ENCODE measurements at regions not wholly inside any gene's neighbourhood (a gene's known extent, or its start where the extent isn't known, plus 50 kb on each side); places are given as distances from the start of the nearest gene placed in this dataset.

GRCh38 chr6:93821953-93822352 lies 402.6 kb upstream of the EPHA7 start:
- DNase-seq (ENCODE audit: low read depth) = no peak
- H3K4me3 ChIP-seq (ENCODE audit: low read depth, low read length) = no peak overlapping the region
- TF ChIP-seq, protein P1, sequence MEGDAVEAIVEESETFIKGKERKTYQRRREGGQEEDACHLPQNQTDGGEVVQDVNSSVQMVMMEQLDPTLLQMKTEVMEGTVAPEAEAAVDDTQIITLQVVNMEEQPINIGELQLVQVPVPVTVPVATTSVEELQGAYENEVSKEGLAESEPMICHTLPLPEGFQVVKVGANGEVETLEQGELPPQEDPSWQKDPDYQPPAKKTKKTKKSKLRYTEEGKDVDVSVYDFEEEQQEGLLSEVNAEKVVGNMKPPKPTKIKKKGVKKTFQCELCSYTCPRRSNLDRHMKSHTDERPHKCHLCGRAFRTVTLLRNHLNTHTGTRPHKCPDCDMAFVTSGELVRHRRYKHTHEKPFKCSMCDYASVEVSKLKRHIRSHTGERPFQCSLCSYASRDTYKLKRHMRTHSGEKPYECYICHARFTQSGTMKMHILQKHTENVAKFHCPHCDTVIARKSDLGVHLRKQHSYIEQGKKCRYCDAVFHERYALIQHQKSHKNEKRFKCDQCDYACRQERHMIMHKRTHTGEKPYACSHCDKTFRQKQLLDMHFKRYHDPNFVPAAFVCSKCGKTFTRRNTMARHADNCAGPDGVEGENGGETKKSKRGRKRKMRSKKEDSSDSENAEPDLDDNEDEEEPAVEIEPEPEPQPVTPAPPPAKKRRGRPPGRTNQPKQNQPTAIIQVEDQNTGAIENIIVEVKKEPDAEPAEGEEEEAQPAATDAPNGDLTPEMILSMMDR (IDR thresholded peaks at IDR 0.05; ENCODE audit: low read depth, low read length, missing control alignments) = no peak

DNA sequence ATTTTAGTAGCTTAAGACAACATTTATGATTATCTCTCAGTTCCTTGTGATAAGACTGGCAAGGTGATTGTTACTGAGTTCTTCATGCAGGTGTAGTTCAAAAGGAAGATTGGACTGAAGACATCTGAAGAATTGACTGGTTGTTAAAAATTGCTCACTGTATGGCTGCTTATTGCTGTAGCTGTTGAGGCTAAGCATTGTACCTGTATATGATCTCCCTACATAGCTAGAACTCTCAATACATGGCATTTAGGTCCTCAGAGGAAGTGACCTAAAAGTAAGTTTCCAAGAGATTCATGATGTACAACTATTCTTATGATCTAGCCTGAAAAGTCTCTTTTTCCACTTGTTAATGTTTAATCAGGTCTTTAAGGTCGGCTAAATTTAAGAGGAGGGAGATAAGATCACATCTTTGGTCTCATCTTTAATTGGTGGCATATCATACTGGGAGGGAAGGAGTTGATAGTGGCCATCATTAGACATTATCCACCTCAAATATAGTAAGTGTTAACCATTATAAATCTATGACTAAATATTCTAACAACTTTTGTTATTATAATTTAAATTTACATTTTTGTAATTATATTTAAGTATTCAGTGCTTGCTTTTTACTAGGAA lies 401.2 kb upstream of the EPHA7 start:
- TF ChIP-seq, protein P1 (IDR thresholded peaks at IDR 0.05; ENCODE audit: low read depth, low read length, missing control alignments) = no peak

DNA sequence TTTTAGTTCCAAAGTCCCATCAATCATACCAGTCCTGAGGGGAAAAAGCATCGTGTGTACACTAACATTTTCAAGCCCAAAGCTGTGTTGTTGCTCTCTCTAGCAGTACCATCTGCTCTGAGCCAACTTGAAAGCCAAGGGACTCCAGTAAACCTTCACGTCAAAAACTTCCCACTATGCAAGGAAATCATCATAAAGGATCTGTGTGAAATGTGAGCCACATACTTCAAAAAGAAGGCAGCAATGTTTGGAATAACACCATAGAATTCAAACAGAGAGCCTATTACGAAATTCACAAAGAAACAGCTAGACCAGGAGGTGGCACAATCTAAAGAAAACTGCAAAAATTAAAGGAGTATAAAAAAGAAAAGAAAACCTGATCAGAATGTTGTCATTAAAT lies 399.8 kb upstream of the EPHA7 start:
- H3K4me3 ChIP-seq (ENCODE audit: low read depth, low read length) = no peak overlapping the region
- no peak for DNase-seq (ENCODE audit: low read depth)
- TF ChIP-seq, protein P1 (IDR thresholded peaks at IDR 0.05; ENCODE audit: low read depth, low read length, missing control alignments) = no peak

More for the DNA sequence above, 401.2 kb upstream of the EPHA7 start:
- no peak for DNase-seq (ENCODE audit: low read depth)
- no peak overlapping the region for H3K4me3 ChIP-seq (ENCODE audit: low read depth, low read length)

DNA sequence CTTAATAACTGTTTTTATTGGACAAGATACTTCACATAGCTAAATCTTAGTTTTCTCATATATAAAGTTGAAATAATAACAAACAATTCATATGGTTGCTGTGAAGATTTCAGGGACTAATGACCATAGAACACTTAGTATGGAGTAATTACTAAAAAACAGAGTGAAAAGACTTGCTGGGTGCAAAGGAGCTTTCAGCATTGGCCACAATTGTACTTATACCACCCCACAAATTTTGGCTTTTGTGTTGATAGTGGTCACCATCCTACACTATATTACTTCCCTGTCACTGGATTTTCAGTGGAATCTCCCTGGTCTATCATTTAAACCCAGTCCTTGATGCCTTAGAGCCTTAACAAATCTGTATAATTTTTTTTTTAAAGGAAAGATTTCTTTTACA lies 398.6 kb upstream of the EPHA7 start:
- DNase-seq (ENCODE audit: low read depth) = no peak
- TF ChIP-seq, protein P1 (IDR thresholded peaks at IDR 0.05; ENCODE audit: low read depth, low read length, missing control alignments) = no peak
- H3K4me3 ChIP-seq (ENCODE audit: low read depth, low read length) = no peak overlapping the region

DNA sequence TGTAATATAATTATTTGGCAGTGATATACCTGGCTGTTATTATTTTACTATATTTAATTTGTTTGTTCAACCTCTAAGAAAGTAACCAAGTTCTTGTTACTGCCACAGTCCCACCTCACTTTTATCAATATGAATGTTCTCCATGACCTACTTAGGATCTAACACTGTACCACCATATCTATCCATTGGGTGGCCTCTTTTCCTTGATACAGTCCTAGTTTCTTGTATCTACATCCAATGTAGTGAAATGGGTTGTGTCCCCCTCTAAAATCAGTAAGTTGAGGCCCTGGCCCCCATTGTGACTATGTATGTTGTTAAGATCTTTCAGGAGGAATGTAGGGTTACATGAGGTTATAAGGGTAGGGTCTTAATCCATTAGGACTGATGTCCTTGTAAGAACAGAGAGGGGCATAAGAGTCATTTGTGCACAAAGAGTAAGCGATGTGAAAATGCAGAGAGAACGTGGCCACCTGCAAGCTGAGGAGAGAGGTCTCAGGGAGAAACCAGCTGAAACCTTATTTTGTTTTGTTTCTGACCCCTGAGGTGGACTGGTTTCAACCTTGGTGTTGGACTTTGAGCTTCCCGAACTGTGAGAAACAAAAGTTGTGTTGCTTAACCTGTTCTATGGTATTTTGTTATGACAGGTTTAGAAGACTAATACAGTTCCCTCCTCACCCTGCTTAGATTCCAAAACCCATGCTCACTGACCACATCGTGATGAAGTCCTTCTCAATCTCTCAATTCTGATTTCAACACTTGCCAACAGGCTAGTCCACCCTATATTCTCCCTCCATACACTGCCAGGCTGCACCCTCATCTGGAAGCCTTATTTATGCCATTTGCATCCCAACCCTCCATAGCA lies 387.3 kb upstream of the EPHA7 start:
- DNase-seq (ENCODE audit: low read depth) = no peak
- no peak overlapping the region for H3K4me3 ChIP-seq (ENCODE audit: low read depth, low read length)
- TF ChIP-seq, protein P1 (IDR thresholded peaks at IDR 0.05; ENCODE audit: low read depth, low read length, missing control alignments) = no peak

DNA sequence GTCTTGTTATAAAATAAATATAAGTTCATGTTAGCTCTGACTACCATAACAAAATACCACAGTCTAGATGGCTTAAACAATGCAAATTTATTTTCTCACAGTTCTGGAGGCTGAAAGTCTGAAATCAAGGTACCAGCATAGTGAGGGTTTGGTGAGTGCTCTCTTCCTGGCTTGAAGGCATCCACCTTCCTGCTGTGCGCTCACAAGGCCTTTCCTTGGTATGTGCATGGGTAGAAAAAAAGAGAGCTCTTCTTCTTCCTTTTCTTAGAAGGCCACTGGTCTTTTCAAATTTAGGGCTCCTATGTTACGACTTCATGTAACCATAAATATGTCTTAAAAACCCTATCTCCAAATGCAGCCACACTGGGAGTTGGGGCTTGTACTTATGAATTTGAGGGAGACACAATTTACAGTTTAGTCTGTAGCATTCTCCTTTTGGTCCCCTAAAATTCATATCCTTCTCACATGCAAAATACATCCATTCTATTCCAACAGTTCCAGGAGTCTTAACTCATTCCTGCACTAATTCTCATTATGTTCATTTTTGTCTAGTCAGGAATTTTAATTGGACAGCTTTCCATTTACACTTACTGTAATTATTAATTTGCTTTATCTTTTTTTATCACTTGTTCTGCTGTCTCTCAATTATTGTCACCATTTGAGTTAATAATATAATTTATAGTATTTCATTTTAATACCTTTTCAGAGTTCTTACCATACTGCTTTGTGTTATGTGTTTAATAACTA lies 381.9 kb upstream of the EPHA7 start:
- no peak for DNase-seq (ENCODE audit: low read depth)
- TF ChIP-seq, protein P1 (IDR thresholded peaks at IDR 0.05; ENCODE audit: low read depth, low read length, missing control alignments) = no peak
- H3K4me3 ChIP-seq (ENCODE audit: low read depth, low read length) = no peak overlapping the region

Measured in GM12864 (cell line).